ENCODE measurements at regions not wholly inside any gene's neighbourhood (a gene's known extent, or its start where the extent isn't known, plus 50 kb on each side); places are given as distances from the start of the nearest gene placed in this dataset.

DNA sequence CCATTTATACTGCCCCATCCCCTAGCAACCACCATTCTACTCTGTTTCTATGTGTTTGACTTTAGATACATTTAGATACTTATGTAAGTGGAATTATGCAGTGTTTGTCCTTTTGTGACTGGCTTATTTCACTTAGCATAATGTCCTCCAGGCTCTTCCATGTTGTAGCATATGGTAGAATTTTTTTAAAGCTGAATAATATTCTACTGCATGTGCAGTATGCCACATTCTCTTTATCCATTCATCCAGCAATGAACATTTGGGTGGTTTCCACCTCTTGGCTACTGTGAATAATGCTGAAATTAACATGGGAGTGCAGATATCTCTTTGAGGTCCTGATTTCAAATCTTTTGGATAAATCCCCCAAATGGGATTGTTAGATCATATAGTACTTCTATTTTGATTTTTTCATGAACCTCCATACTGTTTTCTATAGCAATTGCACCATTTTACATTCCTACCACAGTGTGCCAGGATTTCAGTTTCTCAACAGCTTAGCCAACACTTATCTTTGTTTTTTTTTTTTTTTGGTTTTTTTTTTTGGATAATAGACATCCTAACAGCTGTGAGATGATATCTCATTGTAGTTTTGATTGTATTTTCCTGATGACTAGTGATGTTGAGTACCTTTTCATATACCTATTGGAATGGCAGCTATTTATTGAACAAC is 105.9 kb upstream of the LNX1 start:
- POLR2A ChIA-PET = no interaction called here
- in situ Hi-C loops (cut with HindIII; ENCODE audit: low pct_unique_long_range_greater_than_20kb, low sequenced_read_pairs) = no loop called here

DNA sequence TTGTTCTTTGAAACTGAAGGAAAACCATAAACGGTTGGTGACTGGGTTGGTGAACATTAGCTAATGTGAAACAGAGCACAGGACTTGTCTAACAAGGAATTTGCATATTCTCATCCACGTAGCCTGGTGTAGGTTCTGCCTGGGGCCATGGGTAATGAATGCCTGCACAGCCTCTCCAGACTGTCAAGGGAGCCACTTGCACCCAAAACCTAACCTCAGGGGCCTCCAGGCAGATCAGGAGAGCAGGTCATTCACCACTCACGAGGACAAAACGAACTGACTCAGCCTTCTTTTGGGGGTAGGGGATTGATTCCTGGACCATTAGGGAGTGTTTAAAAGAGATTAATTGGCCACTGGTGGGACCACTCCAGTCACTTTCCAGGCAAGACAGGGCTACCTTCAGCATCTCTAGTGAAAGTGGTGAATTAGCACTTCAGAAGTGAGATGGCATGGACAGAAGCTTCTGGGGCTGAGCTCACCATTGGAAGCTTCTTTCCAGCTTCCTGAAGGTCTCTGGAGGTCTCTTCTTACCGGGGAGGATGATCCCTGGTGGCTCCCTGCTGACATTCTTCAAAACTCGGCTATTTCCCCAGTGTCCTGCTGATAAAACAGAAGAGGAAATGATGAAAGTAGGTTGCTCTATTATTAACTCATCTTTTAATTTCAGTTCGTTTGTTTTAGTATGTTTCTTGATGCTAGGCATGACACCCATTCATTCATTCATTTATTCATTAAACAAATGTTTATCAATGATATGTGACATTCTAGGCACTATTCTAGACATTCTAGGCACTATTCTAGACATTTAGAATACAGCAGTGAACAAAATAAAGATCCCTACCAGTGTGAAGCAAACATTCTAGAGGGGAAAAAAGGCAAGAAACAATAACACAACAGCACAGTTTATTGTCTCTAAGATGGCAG is 104.5 kb upstream of the LNX1 start:
- in situ Hi-C loops (cut with HindIII; ENCODE audit: low pct_unique_long_range_greater_than_20kb, low sequenced_read_pairs) = no loop called here
- POLR2A ChIA-PET = no interaction called here

More for the DNA sequence above, 105.9 kb upstream of the LNX1 start:
- H3K9me3 ChIP-seq (ENCODE audit: control insufficient read depth, insufficient read depth, low read depth, low read length) = no peaks in the 10 kb centered on the region
- no peak for DNase-seq (ENCODE audit: low read depth, low spot score)
- H3K4me1 ChIP-seq (ENCODE audit: control insufficient read depth, insufficient read depth, low read length) = no peaks in the 10 kb centered on the region
- intact Hi-C loops (cut with micrococcal nuclease; ENCODE audit: unreplicated experiment) = no loop called here
- no peaks in the 10 kb centered on the region for H3K36me3 ChIP-seq (ENCODE audit: control insufficient read depth, insufficient read depth, low read length)
- CTCF ChIA-PET = no interaction called here
- ATAC-seq = no peak
- TF ChIP-seq TCF7L2 (IDR thresholded peaks at IDR 0.05; ENCODE audit: low read depth, low read length) = no peak
- TF ChIP-seq SIN3A (IDR thresholded peaks at IDR 0.05; ENCODE audit: borderline replicate concordance, insufficient read depth, low read depth, low read length) = no peak
- TF ChIP-seq, protein P1, sequence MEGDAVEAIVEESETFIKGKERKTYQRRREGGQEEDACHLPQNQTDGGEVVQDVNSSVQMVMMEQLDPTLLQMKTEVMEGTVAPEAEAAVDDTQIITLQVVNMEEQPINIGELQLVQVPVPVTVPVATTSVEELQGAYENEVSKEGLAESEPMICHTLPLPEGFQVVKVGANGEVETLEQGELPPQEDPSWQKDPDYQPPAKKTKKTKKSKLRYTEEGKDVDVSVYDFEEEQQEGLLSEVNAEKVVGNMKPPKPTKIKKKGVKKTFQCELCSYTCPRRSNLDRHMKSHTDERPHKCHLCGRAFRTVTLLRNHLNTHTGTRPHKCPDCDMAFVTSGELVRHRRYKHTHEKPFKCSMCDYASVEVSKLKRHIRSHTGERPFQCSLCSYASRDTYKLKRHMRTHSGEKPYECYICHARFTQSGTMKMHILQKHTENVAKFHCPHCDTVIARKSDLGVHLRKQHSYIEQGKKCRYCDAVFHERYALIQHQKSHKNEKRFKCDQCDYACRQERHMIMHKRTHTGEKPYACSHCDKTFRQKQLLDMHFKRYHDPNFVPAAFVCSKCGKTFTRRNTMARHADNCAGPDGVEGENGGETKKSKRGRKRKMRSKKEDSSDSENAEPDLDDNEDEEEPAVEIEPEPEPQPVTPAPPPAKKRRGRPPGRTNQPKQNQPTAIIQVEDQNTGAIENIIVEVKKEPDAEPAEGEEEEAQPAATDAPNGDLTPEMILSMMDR (IDR thresholded peaks at IDR 0.05) = no peak
- TF ChIP-seq, protein P2, sequence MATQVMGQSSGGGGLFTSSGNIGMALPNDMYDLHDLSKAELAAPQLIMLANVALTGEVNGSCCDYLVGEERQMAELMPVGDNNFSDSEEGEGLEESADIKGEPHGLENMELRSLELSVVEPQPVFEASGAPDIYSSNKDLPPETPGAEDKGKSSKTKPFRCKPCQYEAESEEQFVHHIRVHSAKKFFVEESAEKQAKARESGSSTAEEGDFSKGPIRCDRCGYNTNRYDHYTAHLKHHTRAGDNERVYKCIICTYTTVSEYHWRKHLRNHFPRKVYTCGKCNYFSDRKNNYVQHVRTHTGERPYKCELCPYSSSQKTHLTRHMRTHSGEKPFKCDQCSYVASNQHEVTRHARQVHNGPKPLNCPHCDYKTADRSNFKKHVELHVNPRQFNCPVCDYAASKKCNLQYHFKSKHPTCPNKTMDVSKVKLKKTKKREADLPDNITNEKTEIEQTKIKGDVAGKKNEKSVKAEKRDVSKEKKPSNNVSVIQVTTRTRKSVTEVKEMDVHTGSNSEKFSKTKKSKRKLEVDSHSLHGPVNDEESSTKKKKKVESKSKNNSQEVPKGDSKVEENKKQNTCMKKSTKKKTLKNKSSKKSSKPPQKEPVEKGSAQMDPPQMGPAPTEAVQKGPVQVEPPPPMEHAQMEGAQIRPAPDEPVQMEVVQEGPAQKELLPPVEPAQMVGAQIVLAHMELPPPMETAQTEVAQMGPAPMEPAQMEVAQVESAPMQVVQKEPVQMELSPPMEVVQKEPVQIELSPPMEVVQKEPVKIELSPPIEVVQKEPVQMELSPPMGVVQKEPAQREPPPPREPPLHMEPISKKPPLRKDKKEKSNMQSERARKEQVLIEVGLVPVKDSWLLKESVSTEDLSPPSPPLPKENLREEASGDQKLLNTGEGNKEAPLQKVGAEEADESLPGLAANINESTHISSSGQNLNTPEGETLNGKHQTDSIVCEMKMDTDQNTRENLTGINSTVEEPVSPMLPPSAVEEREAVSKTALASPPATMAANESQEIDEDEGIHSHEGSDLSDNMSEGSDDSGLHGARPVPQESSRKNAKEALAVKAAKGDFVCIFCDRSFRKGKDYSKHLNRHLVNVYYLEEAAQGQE (IDR thresholded peaks at IDR 0.05; ENCODE audit: insufficient read depth in 1 of 2, low read depth in 2 of 2, low read length in 1 of 2) = no peak
- TF ChIP-seq POLR2AphosphoS5 (IDR thresholded peaks at IDR 0.05; ENCODE audit: low read depth, low read length) = no peak
- H3K4me3 ChIP-seq (ENCODE audit: low read depth in 2 of 2, low read length in 2 of 2) = no peak overlapping the region
- no peak overlapping the region for H3K27ac ChIP-seq (ENCODE audit: low read length)
- H3K27me3 ChIP-seq (ENCODE audit: control insufficient read depth, insufficient read depth, low read length) = no peaks in the 10 kb centered on the region
- no TSS peak for BruUV-seq (replicated peaks)

More for the DNA sequence above, 104.5 kb upstream of the LNX1 start:
- DNase-seq (ENCODE audit: low read depth, low spot score) = no peak
- Histone ChIP-seq H3K36me3 (ENCODE audit: control insufficient read depth, insufficient read depth, low read length) (no peaks in the 10 kb centered on the region), H3K27ac (ENCODE audit: low read length) (no peak overlapping the region), H3K9me3 (ENCODE audit: control insufficient read depth, insufficient read depth, low read depth, low read length) (no peaks in the 10 kb centered on the region), H3K4me3 (ENCODE audit: low read depth in 2 of 2, low read length in 2 of 2) (no peak overlapping the region), H3K27me3 (ENCODE audit: control insufficient read depth, insufficient read depth, low read length) (no peaks in the 10 kb centered on the region), H3K4me1 (ENCODE audit: control insufficient read depth, insufficient read depth, low read length) (no peaks in the 10 kb centered on the region)
- intact Hi-C loops (cut with micrococcal nuclease; ENCODE audit: unreplicated experiment) = no loop called here
- TF ChIP-seq POLR2AphosphoS5 (IDR thresholded peaks at IDR 0.05; ENCODE audit: low read depth, low read length) = no peak
- no peak for TF ChIP-seq TCF7L2 (IDR thresholded peaks at IDR 0.05; ENCODE audit: low read depth, low read length)
- TF ChIP-seq, protein P1 (IDR thresholded peaks at IDR 0.05) = no peak
- CTCF ChIA-PET = no interaction called here
- BruUV-seq (replicated peaks) = no TSS peak
- no peak for ATAC-seq

Data from Panc1 (cell line).